ENCODE measurements at regions not wholly inside any gene's neighbourhood (a gene's known extent, or its start where the extent isn't known, plus 50 kb on each side); places are given as distances from the start of the nearest gene placed in this dataset.

DNA sequence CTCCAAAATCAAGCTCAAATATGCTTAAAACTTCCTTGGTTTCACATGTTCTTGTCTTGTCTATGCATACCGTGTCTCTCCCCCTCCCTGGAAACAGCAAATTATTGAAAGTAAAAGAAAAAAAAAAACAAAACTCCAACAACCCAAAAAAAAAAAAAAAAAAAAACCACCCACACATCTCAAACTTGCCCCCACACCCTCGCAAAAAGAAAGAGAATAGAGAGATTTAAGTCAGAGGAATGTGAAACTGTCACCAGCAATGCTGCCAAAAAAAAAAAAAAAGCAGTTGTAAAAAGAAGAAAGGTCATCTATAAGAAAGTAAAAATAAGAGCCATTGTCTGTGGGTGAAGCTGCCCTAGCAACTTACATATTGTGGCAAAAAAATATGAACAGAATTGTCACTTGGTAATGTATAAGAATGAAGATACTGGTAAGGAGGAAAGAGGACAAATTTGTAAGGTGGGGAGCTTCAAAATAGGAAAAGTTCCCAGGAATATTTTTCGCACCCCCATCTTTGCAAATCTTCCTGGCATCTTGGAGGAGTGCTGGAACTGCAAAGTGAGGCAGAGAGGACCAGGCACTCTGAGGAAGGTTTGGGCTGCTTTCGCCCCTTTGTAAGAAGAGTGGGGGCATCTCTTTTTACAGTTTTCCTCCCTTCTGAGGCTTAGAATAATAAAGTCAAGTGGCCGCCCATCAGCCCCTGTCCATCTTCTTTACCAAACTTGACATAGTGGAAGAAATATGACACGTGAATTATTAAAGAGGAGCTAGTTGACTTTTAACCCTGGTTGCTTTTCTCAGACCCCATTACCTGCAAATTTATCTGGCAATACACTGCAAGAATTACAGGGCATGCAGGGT is 81.8 kb downstream of the NR2F2 start:
- DNase-seq (ENCODE audit: extremely low read depth, insufficient read length) = no peak
- no peak overlapping the region for H3K4me3 ChIP-seq (replicated peaks; ENCODE audit: low read depth, low read length)
- H3K36me3 ChIP-seq (ENCODE audit: control insufficient read depth, insufficient read depth, low read length) = no peaks in the 10 kb centered on the region
- TF ChIP-seq, protein P1, sequence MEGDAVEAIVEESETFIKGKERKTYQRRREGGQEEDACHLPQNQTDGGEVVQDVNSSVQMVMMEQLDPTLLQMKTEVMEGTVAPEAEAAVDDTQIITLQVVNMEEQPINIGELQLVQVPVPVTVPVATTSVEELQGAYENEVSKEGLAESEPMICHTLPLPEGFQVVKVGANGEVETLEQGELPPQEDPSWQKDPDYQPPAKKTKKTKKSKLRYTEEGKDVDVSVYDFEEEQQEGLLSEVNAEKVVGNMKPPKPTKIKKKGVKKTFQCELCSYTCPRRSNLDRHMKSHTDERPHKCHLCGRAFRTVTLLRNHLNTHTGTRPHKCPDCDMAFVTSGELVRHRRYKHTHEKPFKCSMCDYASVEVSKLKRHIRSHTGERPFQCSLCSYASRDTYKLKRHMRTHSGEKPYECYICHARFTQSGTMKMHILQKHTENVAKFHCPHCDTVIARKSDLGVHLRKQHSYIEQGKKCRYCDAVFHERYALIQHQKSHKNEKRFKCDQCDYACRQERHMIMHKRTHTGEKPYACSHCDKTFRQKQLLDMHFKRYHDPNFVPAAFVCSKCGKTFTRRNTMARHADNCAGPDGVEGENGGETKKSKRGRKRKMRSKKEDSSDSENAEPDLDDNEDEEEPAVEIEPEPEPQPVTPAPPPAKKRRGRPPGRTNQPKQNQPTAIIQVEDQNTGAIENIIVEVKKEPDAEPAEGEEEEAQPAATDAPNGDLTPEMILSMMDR (IDR thresholded peaks at IDR 0.05; ENCODE audit: insufficient read depth, low read length, poor library complexity, severe bottlenecking) = no peak
- H3K27me3 ChIP-seq (replicated peaks; ENCODE audit: control insufficient read depth, insufficient read depth, low read length) = no peaks in the 10 kb centered on the region; the same call in none of the 2 replicates

DNA sequence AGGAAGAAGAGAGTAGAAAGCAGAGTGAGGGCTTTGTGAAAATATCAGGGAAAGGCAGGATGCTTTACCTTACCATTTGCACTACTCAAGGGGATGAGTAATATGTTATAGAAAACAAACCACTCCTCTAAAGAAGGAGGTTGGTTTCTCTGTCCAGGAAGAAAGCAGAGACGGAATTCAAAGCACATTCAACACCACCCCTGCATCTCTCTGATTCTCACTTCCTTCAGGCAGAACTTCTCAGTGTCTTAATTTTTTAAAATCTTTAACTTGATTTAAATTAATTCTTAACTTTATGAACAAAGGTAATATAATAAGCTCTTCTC is 82.4 kb downstream of the NR2F2 start:
- TF ChIP-seq, protein P1 (IDR thresholded peaks at IDR 0.05; ENCODE audit: insufficient read depth, low read length, poor library complexity, severe bottlenecking) = no peak
- no peaks in the 10 kb centered on the region for H3K36me3 ChIP-seq (ENCODE audit: control insufficient read depth, insufficient read depth, low read length)
- no peaks in the 10 kb centered on the region; the same call in none of the 2 replicates for H3K27me3 ChIP-seq (replicated peaks; ENCODE audit: control insufficient read depth, insufficient read depth, low read length)
- no peak for DNase-seq (ENCODE audit: extremely low read depth, insufficient read length)
- no peak overlapping the region for H3K4me3 ChIP-seq (replicated peaks; ENCODE audit: low read depth, low read length)

DNA sequence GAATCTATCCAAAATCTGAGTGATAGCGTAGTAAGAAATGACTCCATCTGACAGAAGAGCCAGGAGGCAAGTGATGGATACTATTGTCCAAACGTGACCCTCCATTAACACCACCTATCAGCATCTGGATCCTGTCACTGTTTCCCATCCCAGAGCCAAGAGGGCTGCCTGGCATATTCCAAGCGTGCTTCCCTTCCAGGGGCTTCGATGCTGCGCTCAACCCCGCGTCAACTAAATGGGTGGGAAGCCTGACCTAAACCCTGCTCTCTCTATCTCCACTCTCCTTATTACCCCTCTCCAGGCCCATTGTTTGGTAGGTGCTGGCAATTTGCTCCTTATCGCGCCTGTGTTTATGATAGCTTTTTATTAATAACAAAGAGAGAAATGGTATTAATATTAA is 83.2 kb downstream of the NR2F2 start:
- no peak for DNase-seq (ENCODE audit: extremely low read depth, insufficient read length)
- Histone ChIP-seq H3K36me3 (ENCODE audit: control insufficient read depth, insufficient read depth, low read length) (no peaks in the 10 kb centered on the region), H3K4me3 (replicated peaks; ENCODE audit: low read depth, low read length) (no peak overlapping the region), H3K27me3 (replicated peaks; ENCODE audit: control insufficient read depth, insufficient read depth, low read length) (no peaks in the 10 kb centered on the region; the same call in none of the 2 replicates)
- TF ChIP-seq, protein P1 (IDR thresholded peaks at IDR 0.05; ENCODE audit: insufficient read depth, low read length, poor library complexity, severe bottlenecking) = no peak

DNA sequence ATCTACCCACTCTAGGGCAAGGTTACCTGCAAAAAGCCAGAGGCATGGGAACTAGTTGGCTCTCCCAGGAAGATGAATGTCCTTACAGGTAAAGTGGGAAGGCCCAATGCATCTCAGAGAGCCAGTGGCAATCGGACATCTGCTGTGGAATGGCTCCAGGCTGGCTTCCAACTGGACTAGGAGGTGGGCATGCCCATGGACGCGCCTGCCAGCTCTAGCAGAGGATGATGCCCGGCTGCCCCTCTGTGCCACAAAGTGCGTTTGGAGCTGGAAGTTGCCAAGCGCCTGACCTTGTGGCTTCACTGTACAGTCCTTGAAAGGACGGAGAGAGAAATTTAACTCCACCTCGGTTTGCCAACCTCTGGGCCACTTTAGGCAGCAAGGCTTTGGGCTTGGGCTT is 84.4 kb downstream of the NR2F2 start:
- DNase-seq (ENCODE audit: extremely low read depth, insufficient read length) = no peak
- TF ChIP-seq, protein P1 (IDR thresholded peaks at IDR 0.05; ENCODE audit: insufficient read depth, low read length, poor library complexity, severe bottlenecking) = no peak
- Histone ChIP-seq H3K27me3 (replicated peaks; ENCODE audit: control insufficient read depth, insufficient read depth, low read length) (no peaks in the 10 kb centered on the region; the same call in none of the 2 replicates), H3K4me3 (replicated peaks; ENCODE audit: low read depth, low read length) (no peak overlapping the region), H3K36me3 (ENCODE audit: control insufficient read depth, insufficient read depth, low read length) (no peaks in the 10 kb centered on the region)

DNA sequence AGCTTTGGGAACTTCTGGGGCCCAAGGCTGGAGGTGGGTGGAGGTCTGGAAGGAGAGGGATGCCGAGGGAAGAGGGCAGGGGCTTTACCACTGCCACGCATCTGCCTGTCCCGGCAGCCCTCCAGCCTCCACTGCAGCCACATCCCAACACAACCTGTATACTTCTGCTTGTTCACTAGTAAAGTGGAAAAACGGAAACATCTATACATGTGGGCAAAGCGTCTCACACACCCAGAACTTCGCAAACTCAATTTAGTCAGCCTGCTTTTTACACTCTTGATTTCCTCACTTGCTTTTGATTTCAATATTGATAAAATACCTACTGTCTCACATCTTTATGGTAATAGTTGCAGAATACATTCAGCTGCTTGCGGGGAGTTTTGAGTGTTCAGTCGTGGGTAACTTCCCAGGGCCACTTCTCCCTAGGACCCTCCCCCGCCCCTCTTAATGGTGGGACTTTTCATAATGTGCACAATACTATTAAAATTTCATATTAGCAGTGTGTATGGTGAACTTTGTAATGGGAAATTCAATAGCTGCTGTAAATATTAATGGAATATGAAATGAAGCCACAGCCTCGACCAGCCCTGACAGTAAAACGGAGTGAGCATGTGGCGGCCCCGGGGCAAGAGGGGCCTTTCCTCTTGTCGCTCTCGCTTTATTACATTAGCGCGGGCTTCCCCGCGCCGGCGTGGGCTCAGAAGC is 85.2 kb downstream of the NR2F2 start:
- no peaks in the 10 kb centered on the region for H3K36me3 ChIP-seq (ENCODE audit: control insufficient read depth, insufficient read depth, low read length)
- H3K4me3 ChIP-seq (replicated peaks; ENCODE audit: low read depth, low read length) = no peak overlapping the region
- DNase-seq (ENCODE audit: extremely low read depth, insufficient read length) = no peak
- TF ChIP-seq, protein P1 (IDR thresholded peaks at IDR 0.05; ENCODE audit: insufficient read depth, low read length, poor library complexity, severe bottlenecking) = no peak
- no peaks in the 10 kb centered on the region; the same call in 1 of the 2 replicates for H3K27me3 ChIP-seq (replicated peaks; ENCODE audit: control insufficient read depth, insufficient read depth, low read length)

Data from GM06990 (cell line).